BJ (cell line): ENCODE measurements at regions not wholly inside any gene's neighbourhood (a gene's known extent, or its start where the extent isn't known, plus 50 kb on each side); places are given as distances from the start of the nearest gene placed in this dataset.
A peak's percentile ranks its signal among the peaks of the same experiment; 100 is the strongest.
"Not testable (repeated sequence)": the region's sequence is repeated elsewhere in the genome, so short reads cannot be mapped to it uniquely, and the experiment has no call there.

Experiments
- CTCF ChIA-PET: fragments of 350-600 bp; formaldehyde crosslinking; extraction: SDS; loops from one replicate; lab custom pipeline; 2021; ENCODE audit warnings: antibody characterized with exemption, inconsistent platforms; lab: Yijun Ruan, JAX
- POLR2A ChIA-PET: fragments of 300-600 bp; sonication (Branson Sonifier 250); formaldehyde crosslinking; extraction: SDS; loops from one replicate; lab custom pipeline; 2021; ENCODE audit warnings: antibody characterized with exemption; lab: Charles Lee
- DNase-seq: peaks from one replicate; pipeline ENCODE4 v3.0.0-alpha.2; 2011; ENCODE audit warnings: low read depth
- H3K27me3 ChIP-seq: 2 replicates; pipeline ENCODE4 v1.6.0; 2011; ENCODE audit warnings: low read length; ENCODE audit not compliant: control insufficient read depth, insufficient read depth
- H3K36me3 ChIP-seq: 2 replicates; pipeline ENCODE4 v1.5.1; 2011; ENCODE audit warnings: low read length; ENCODE audit not compliant: control insufficient read depth, insufficient read depth
- H3K4me3 ChIP-seq: 2 replicates; pipeline ENCODE4 v1.5.1; 2011; ENCODE audit warnings: low read depth, mild to moderate bottlenecking, control low read depth, low read length
- CTCF ChIP-seq: IDR thresholded peaks from 2 replicates; pipeline ENCODE4 v1.5.1; 2011; ENCODE audit warnings: low read depth, mild to moderate bottlenecking, control low read depth, inconsistent platforms, low read length, moderate library complexity; ENCODE audit not compliant: insufficient read depth

- H3K27me3 ChIP-seq = no peaks in the 10 kb centered on the region
- POLR2A ChIA-PET = no interaction called here
Measured at GRCh38 chr14:86072116-86072894, 542.4 kb downstream of the FLRT2 start.

DNA sequence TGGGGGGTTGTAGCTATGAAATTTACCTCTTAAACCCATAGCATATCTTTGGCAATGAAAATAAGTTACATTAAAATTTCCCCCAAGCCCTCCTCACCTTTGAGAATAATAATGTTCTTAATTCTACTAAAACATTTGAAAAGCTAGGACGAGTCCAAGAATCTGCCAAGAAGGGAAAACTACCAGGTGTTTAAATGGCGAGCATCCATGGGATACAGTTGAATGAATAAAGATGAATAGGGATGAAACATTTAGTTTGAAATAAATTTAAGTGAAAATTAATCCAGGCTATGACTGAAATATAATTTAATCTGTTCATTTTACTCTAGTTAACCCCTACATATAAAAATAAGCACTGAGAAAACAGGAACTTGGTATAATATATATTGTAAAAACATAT is 536.7 kb downstream of the FLRT2 start:
- Histone ChIP-seq H3K27me3 (no peaks in the 10 kb centered on the region), H3K4me3 (no peak overlapping the region), H3K36me3 (no peaks in the 10 kb centered on the region)
- POLR2A ChIA-PET = no interaction called here
- no peak for DNase-seq
- CTCF ChIA-PET = no interaction called here
- no peak for TF ChIP-seq CTCF

More at GRCh38 chr14:86072116-86072894, 542.4 kb downstream of the FLRT2 start:
- TF ChIP-seq CTCF = no peak
- no peak for DNase-seq
- H3K4me3 ChIP-seq = no peak overlapping the region
- no peaks in the 10 kb centered on the region for H3K36me3 ChIP-seq
- CTCF ChIA-PET = no interaction called here

- H3K4me3 ChIP-seq = no peak overlapping the region
- CTCF ChIA-PET = no interaction called here
Measured at GRCh38 chr14:86065407-86065806, 535.5 kb downstream of the FLRT2 start.

DNA sequence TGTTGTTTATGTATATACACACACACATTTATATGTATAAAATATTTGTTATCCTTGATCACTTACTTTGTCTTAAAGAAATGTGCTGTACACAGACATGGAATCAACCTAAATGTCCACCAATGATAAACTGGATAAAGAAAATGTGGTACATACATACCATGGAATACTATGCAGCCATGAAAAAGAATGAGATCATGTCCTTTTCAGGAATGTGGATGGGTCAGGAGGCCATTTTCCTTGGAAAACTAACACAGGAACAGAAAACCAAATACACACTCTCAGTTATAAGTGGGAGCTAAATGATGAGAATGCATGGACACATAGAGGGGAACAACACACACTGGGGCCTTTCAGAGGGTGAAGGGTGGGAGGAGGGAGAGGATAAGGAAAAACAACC is 534.7 kb downstream of the FLRT2 start:
- H3K4me3 ChIP-seq, H3K36me3 ChIP-seq, POLR2A ChIA-PET, DNase-seq, CTCF ChIA-PET, H3K27me3 ChIP-seq: not testable (repeated sequence)

More at GRCh38 chr14:86065407-86065806, 535.5 kb downstream of the FLRT2 start:
- H3K36me3 ChIP-seq = no peaks in the 10 kb centered on the region
- H3K27me3 ChIP-seq = no peaks in the 10 kb centered on the region
- no peak for TF ChIP-seq CTCF
- POLR2A ChIA-PET = no interaction called here
- no peak for DNase-seq

- TF ChIP-seq CTCF = peak; percentile 84
- ChIA-PET POLR2A (no interaction called here), CTCF (no interaction called here)
- H3K27me3 ChIP-seq = no peaks in the 10 kb centered on the region
- DNase-seq = no peak
- H3K4me3 ChIP-seq = no peak overlapping the region
- H3K36me3 ChIP-seq = no peaks in the 10 kb centered on the region
Measured at GRCh38 chr14:86057018-86057667, 527.2 kb downstream of the FLRT2 start.
